GM12878 (cell line): ENCODE measurements at regions not wholly inside any gene's neighbourhood (a gene's known extent, or its start where the extent isn't known, plus 50 kb on each side); places are given as distances from the start of the nearest gene placed in this dataset.

Experiments
- BHLHE40 ChIP-seq, 2 experiments: fragments of 450-650 bp in 1 of 2; IDR thresholded peaks; 2 replicates each; pipeline ENCODE4 v1.6.1; 2011 to 2017; ENCODE audit warnings: low read depth in 2 of 2, borderline replicate concordance in 1 of 2, improper control_type of control experiment in 1 of 2, low read length in 1 of 2, mild to moderate bottlenecking in 1 of 2
- CEBPB ChIP-seq, 2 experiments: fragments of 150-350 bp in 1 of 2; IDR thresholded peaks; 2 replicates each; pipeline ENCODE4 v1.6.1; 2012 to 2014; ENCODE audit warnings: low read depth in 2 of 2, low read length in 2 of 2, borderline replicate concordance in 1 of 2, inconsistent platforms in 1 of 2
- CTCF ChIP-seq, 3 experiments: IDR thresholded peaks in 2 of 3; conservative IDR thresholded peaks in 1 of 3; 2 replicates each; pipeline ENCODE4 v1.5.1; 2011; ENCODE audit warnings: low read depth in 3 of 3, low read length in 3 of 3, mild to moderate bottlenecking in 3 of 3, control low read depth in 2 of 3, moderate library complexity in 2 of 3, inconsistent platforms in 1 of 3, mixed read lengths in 1 of 3; ENCODE audit not compliant: control insufficient read depth in 2 of 3, insufficient read depth in 1 of 3; ENCODE audit errors: extremely low read depth in 1 of 3
- HCFC1 ChIP-seq: fragments of 150-350 bp; IDR thresholded peaks from 2 replicates; pipeline ENCODE4 v1.6.1; 2014; ENCODE audit warnings: low read length
- JUNB ChIP-seq: IDR thresholded peaks from 2 replicates; pipeline ENCODE4 v1.6.1; 2016; ENCODE audit warnings: antibody characterized with exemption, mild to moderate bottlenecking
- NFYA ChIP-seq: IDR thresholded peaks from 2 replicates; pipeline ENCODE4 v1.6.1; 2011; ENCODE audit warnings: low read depth, mild to moderate bottlenecking, low read length, improper control_type of control experiment, borderline replicate concordance
- POLR2A ChIP-seq: IDR thresholded peaks from 2 replicates; pipeline ENCODE4 v1.6.1; 2011; ENCODE audit warnings: low read depth, mild to moderate bottlenecking, low read length
- TBL1XR1 ChIP-seq: IDR thresholded peaks from 2 replicates; pipeline ENCODE4 v1.6.1; 2012; ENCODE audit warnings: low read depth, low read length, improper control_type of control experiment
- USF1 ChIP-seq: IDR thresholded peaks from 2 replicates; pipeline ENCODE4 v1.6.1; 2011; ENCODE audit warnings: borderline replicate concordance, low read depth, mild to moderate bottlenecking, moderate library complexity, mixed read lengths, low read length; ENCODE audit not compliant: insufficient read depth; ENCODE audit errors: extremely low read length
- WRNIP1 ChIP-seq: IDR thresholded peaks from 2 replicates; pipeline ENCODE4 v1.6.1; 2011; ENCODE audit warnings: low read depth, low read length, improper control_type of control experiment, borderline replicate concordance
- YY1 ChIP-seq: IDR thresholded peaks from 2 replicates; pipeline ENCODE4 v1.6.1; 2011; ENCODE audit warnings: low read depth, mild to moderate bottlenecking, low read length
- TF ChIP-seq, protein P1 (sequence below): IDR thresholded peaks from 2 replicates; pipeline ENCODE4 v1.6.1; 2011; ENCODE audit warnings: low read depth, low read length, improper control_type of control experiment, borderline replicate concordance

DNA sequence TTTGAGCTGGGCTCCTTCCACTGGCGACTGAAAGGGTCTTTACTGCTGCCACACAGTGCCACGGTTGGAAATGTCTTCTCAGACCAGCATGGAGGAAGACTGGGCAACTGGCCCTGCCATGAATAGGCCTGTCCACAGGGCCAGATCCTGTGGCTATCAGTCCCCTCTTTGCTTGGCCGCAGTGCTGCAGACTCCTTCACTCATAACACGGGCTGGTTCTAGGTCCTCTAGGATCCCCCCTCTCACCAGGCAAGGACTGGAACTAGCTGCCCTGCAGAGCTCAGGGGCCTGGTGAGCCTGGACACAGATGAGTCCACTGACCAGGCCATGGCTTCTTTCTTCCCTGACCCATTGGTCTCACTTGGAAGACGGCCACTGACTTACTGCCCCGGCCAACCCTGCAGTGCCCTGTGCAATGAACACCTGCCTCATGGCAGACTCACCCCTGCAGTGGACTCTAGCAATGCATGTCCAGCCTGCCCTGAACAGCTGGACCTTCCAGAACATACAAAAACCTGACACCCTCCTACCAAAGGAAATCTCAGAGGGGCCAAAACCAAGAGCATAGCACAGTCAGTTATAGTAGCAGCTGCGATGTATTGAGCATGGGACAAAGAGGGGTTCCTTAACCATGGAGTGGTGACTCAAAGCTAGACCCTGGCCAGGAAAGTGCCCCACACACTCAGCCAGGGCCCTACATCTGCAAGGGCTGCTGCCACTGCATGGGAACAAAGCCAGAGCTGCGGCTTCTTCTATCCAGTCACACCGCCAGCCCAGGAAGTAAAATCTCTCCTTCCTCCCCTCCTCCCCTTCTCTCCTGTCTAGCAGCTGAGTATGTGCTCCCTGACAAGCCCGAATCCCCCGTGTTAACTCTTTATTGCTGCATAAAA lies 72.1 kb upstream of the ITGA11 start:
- TF ChIP-seq CTCF (IDR thresholded peaks at IDR 0.05 in 2 of 3, conservative IDR thresholded peaks at IDR 0.05 in 1 of 3; ENCODE audit: control insufficient read depth in 2 of 3, extremely low read depth in 1 of 3, insufficient read depth in 1 of 3, low read depth in 3 of 3, low read length in 3 of 3) (no peak), USF1 (no peak), CEBPB (IDR thresholded peaks at IDR 0.05; ENCODE audit: borderline replicate concordance in 1 of 2, low read depth in 2 of 2, low read length in 2 of 2) (no peak), WRNIP1 (no peak), NFYA (no peak), POLR2A (no peak), HCFC1 (no peak), BHLHE40 (IDR thresholded peaks at IDR 0.05; ENCODE audit: borderline replicate concordance in 1 of 2, low read depth in 2 of 2, low read length in 1 of 2) (no peak), TBL1XR1 (no peak), JUNB (no peak), YY1 (no peak)
- TF ChIP-seq, protein P1, sequence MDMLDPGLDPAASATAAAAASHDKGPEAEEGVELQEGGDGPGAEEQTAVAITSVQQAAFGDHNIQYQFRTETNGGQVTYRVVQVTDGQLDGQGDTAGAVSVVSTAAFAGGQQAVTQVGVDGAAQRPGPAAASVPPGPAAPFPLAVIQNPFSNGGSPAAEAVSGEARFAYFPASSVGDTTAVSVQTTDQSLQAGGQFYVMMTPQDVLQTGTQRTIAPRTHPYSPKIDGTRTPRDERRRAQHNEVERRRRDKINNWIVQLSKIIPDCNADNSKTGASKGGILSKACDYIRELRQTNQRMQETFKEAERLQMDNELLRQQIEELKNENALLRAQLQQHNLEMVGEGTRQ, result no peak
